ENCODE measurements at regions not wholly inside any gene's neighbourhood (a gene's known extent, or its start where the extent isn't known, plus 50 kb on each side); places are given as distances from the start of the nearest gene placed in this dataset.

DNA sequence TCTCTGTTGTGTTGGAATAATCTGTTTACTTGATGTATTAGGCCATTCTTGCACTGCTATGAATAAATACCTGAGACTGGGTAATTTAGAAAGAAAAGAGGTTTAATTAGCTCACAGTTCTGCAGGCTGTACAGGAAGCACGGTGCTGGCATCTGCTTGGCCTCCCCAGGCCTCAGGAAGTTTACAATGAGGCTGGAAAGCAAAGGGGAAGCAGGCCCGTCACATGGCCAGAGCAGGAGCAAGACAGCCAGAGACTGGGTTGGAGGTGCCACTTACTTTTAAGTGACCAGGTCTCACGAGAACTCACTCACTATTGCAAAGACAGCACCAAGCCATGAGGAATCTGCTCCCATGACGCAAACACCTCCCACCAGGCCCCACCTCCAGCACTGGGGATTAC lies 50.6 kb upstream of the FUCA2 start:
- H3K4me3 ChIP-seq (ENCODE audit: low read depth, poor library complexity, severe bottlenecking) = no peak overlapping the region
- TF ChIP-seq CTCF (IDR thresholded peaks at IDR 0.05) = no peak
- TF ChIP-seq POLR2A (IDR thresholded peaks at IDR 0.05) = no peak
- WGBS, 2 donors = 75 to 76% methylated on average over 4 of the region's 4 CpGs
- intact Hi-C loops (cut with DNase I; ENCODE audit: low total_unique reads) = no loop called here
- no peak for DNase-seq (ENCODE audit: low spot score in 2 of 2)

All from lower leg skin (tissue), 4 donors.